NCI-H524 treated with DMSO at 0.1 percent for 48 hours (cell line): ENCODE measurements at regions not wholly inside any gene's neighbourhood (a gene's known extent, or its start where the extent isn't known, plus 50 kb on each side); places are given as distances from the start of the nearest gene placed in this dataset.
"Not testable (repeated sequence)": the region's sequence is repeated elsewhere in the genome, so short reads cannot be mapped to it uniquely, and the experiment has no call there.

Source experiments
- DNase-seq: peaks from one replicate; lab custom pipeline; 2025; lab: John Stamatoyannopoulos, UW

GRCh38 chr13:44848920-44849676 lies 140.2 kb downstream of the NUFIP1 start:
- no peak for DNase-seq

- DNase-seq: not testable (repeated sequence)
Measured at GRCh38 chr13:44845281-44846058, 143.8 kb downstream of the NUFIP1 start.

- no peak for DNase-seq
Measured at GRCh38 chr13:44844786-44845185, 144.5 kb downstream of the NUFIP1 start.

GRCh38 chr13:44843403-44843802 lies 145.9 kb downstream of the NUFIP1 start:
- no peak for DNase-seq

- DNase-seq: no peak
Measured at GRCh38 chr13:44842158-44842557, 147.1 kb downstream of the NUFIP1 start.

GRCh38 chr13:44840131-44840530 lies 149.1 kb downstream of the NUFIP1 start:
- DNase-seq: no peak

GRCh38 chr13:44837250-44837649 lies 152.0 kb downstream of the NUFIP1 start:
- no peak for DNase-seq

GRCh38 chr13:44834404-44834803 lies 154.9 kb downstream of the NUFIP1 start:
- no peak for DNase-seq

GRCh38 chr13:44833626-44834025 lies 155.6 kb downstream of the NUFIP1 start:
- DNase-seq: no peak

GRCh38 chr13:44833139-44833538 lies 156.1 kb downstream of the NUFIP1 start:
- DNase-seq: no peak

- DNase-seq: no peak
Measured at GRCh38 chr13:44826591-44827350, 162.5 kb downstream of the NUFIP1 start.

GRCh38 chr13:44825953-44826352 lies 163.3 kb downstream of the NUFIP1 start:
- DNase-seq: no peak

GRCh38 chr13:44823555-44823954 lies 165.7 kb downstream of the NUFIP1 start:
- DNase-seq: not testable (repeated sequence)

- no peak for DNase-seq
Measured at GRCh38 chr13:44822291-44822690, 167.0 kb downstream of the NUFIP1 start.

GRCh38 chr13:44819772-44820171 lies 169.5 kb downstream of the NUFIP1 start:
- no peak for DNase-seq

- DNase-seq: no peak
Measured at GRCh38 chr13:44819245-44819644, 170.0 kb downstream of the NUFIP1 start.

GRCh38 chr13:44818428-44818827 lies 170.8 kb downstream of the NUFIP1 start:
- peak; percentile 20 for DNase-seq

- no peak for DNase-seq
Measured at GRCh38 chr13:44818016-44818415, 171.3 kb downstream of the NUFIP1 start.

GRCh38 chr13:44817131-44817671 lies 172.1 kb downstream of the NUFIP1 start:
- no peak for DNase-seq

GRCh38 chr13:44816701-44817100 lies 172.6 kb downstream of the NUFIP1 start:
- no peak for DNase-seq

GRCh38 chr13:44815623-44816022 lies 173.6 kb downstream of the NUFIP1 start:
- DNase-seq: no peak

GRCh38 chr13:44814836-44815235 lies 174.4 kb downstream of the NUFIP1 start:
- DNase-seq: no peak
